OCI-LY3 (cell line): ENCODE measurements at regions not wholly inside any gene's neighbourhood (a gene's known extent, or its start where the extent isn't known, plus 50 kb on each side); places are given as distances from the start of the nearest gene placed in this dataset.

ENCODE experiments used
- H2AFZ ChIP-seq: fragments of 200-600, 300-600 bp; shearing (Covaris generic); 2 replicates; pipeline ENCODE4 v1.6.0; 2014; ENCODE audit warnings: antibody characterized with exemption, low read depth, low read length
- H3K27ac ChIP-seq: fragments of 200-600, 300-600 bp; sonication (generic); 2 replicates; pipeline ENCODE4 v1.5.1; 2014; ENCODE audit warnings: mild to moderate bottlenecking, low read length, moderate library complexity, mixed read lengths
- H3K27me3 ChIP-seq: fragments of 200-600, 300-600 bp; sonication (generic); 2 replicates; pipeline ENCODE4 v1.6.1; 2014; ENCODE audit warnings: low read depth, low read length, mixed read lengths
- H3K36me3 ChIP-seq: fragments of 200-600, 300-600 bp; sonication (generic); replicated peaks from 2 replicates; pipeline ENCODE3; 2014; ENCODE audit warnings: low read depth, low read length, mixed read lengths
- H3K4me1 ChIP-seq: fragments of 300-600, 200-600 bp; sonication (generic); 2 replicates; pipeline ENCODE4 v1.6.1; 2014; ENCODE audit warnings: low read length, mixed read lengths
- H3K4me2 ChIP-seq: fragments of 200-600, 300-600 bp; sonication (generic); 2 replicates; pipeline ENCODE4 v1.6.1; 2014; ENCODE audit warnings: low read length, mixed read lengths
- H3K4me3 ChIP-seq: fragments of 300-600, 200-600 bp; sonication (generic); 2 replicates; pipeline ENCODE4 v1.5.1; 2014; ENCODE audit warnings: antibody characterized with exemption, mild to moderate bottlenecking, low read length, moderate library complexity
- H3K79me2 ChIP-seq: fragments of 300-600, 200-600 bp; shearing (Covaris generic); 2 replicates; pipeline ENCODE4 v1.6.1; 2014; ENCODE audit warnings: mild to moderate bottlenecking, low read length, mixed read lengths
- H3K9ac ChIP-seq: fragments of 300-600, 200-600 bp; shearing (Covaris generic); 2 replicates; pipeline ENCODE4 v1.6.0; 2014; ENCODE audit warnings: mild to moderate bottlenecking, low read length, moderate library complexity
- H3K9me3 ChIP-seq: fragments of 200-600, 300-600 bp; shearing (Covaris generic); 2 replicates; pipeline ENCODE4 v1.6.1; 2014; ENCODE audit warnings: low read length, mixed read lengths; ENCODE audit not compliant: insufficient read depth
- H4K20me1 ChIP-seq: fragments of 200-600, 300-600 bp; sonication (generic); 2 replicates; pipeline ENCODE4 v1.6.1; 2016; ENCODE audit warnings: low read length, mixed read lengths; ENCODE audit not compliant: insufficient read depth
- CTCF ChIP-seq: fragments of 200-600, 300-600 bp; sonication (generic); IDR thresholded peaks from 2 replicates; pipeline ENCODE4 v1.5.1; 2014; ENCODE audit warnings: antibody characterized with exemption, low read length, low read depth
- EZH2phosphoT487 ChIP-seq: fragments of 200-600 bp; shearing (Covaris generic); IDR thresholded peaks from 2 replicates; pipeline ENCODE4 v1.6.1; 2018; ENCODE audit warnings: antibody characterized with exemption, mixed run types, low read depth

- no peaks in the 10 kb centered on the region for H3K36me3 ChIP-seq
- H4K20me1 ChIP-seq, result no peaks in the 10 kb centered on the region
- TF ChIP-seq CTCF, result no peak
- TF ChIP-seq EZH2phosphoT487, result no peak
- no peak overlapping the region for H3K9ac ChIP-seq
- H3K9me3 ChIP-seq, result no peaks in the 10 kb centered on the region
- no peaks in the 10 kb centered on the region for H3K27me3 ChIP-seq
- H3K4me3 ChIP-seq, result no peak overlapping the region
- no peaks in the 10 kb centered on the region for H3K4me1 ChIP-seq
- H3K79me2 ChIP-seq, result no peaks in the 10 kb centered on the region
- H3K4me2 ChIP-seq, result no peak overlapping the region
- H3K27ac ChIP-seq, result no peak overlapping the region
- H2AFZ ChIP-seq, result no peak overlapping the region
Measured at GRCh38 chr1:69377507-69377906, 190.2 kb upstream of the LRRC7 start.

- Histone ChIP-seq H3K27me3 (no peaks in the 10 kb centered on the region), H3K4me1 (no peaks in the 10 kb centered on the region), H4K20me1 (no peaks in the 10 kb centered on the region), H3K9ac (no peak overlapping the region), H3K27ac (no peak overlapping the region), H3K4me3 (no peak overlapping the region), H3K4me2 (no peak overlapping the region), H3K79me2 (no peaks in the 10 kb centered on the region), H2AFZ (no peak overlapping the region), H3K9me3 (no peaks in the 10 kb centered on the region), H3K36me3 (no peaks in the 10 kb centered on the region)
- TF ChIP-seq EZH2phosphoT487 (no peak), CTCF (no peak)
Measured at GRCh38 chr1:69388044-69388443, 179.7 kb upstream of the LRRC7 start.

GRCh38 chr1:69400128-69400527, 167.6 kb upstream of the LRRC7 start:
- no peaks in the 10 kb centered on the region for H3K36me3 ChIP-seq
- no peak overlapping the region for H3K9ac ChIP-seq
- H3K9me3 ChIP-seq, result no peaks in the 10 kb centered on the region
- no peak overlapping the region for H3K4me2 ChIP-seq
- no peaks in the 10 kb centered on the region for H3K79me2 ChIP-seq
- no peak overlapping the region for H2AFZ ChIP-seq
- no peak overlapping the region for H3K4me3 ChIP-seq
- no peaks in the 10 kb centered on the region for H3K4me1 ChIP-seq
- no peaks in the 10 kb centered on the region for H3K27me3 ChIP-seq
- no peaks in the 10 kb centered on the region for H4K20me1 ChIP-seq
- H3K27ac ChIP-seq, result no peak overlapping the region
- TF ChIP-seq CTCF (no peak), EZH2phosphoT487 (no peak)

GRCh38 chr1:69401879-69402278, 165.8 kb upstream of the LRRC7 start:
- H3K79me2 ChIP-seq, result no peaks in the 10 kb centered on the region
- no peaks in the 10 kb centered on the region for H3K4me1 ChIP-seq
- H2AFZ ChIP-seq, result no peak overlapping the region
- no peak overlapping the region for H3K27ac ChIP-seq
- H3K36me3 ChIP-seq, result no peaks in the 10 kb centered on the region
- H3K27me3 ChIP-seq, result no peaks in the 10 kb centered on the region
- no peak overlapping the region for H3K9ac ChIP-seq
- H4K20me1 ChIP-seq, result no peaks in the 10 kb centered on the region
- no peak overlapping the region for H3K4me3 ChIP-seq
- TF ChIP-seq CTCF (no peak), EZH2phosphoT487 (no peak)
- H3K4me2 ChIP-seq, result no peak overlapping the region
- H3K9me3 ChIP-seq, result no peaks in the 10 kb centered on the region
